ENCODE measurements at regions not wholly inside any gene's neighbourhood (a gene's known extent, or its start where the extent isn't known, plus 50 kb on each side); places are given as distances from the start of the nearest gene placed in this dataset.
"Not testable (repeated sequence)": the region's sequence is repeated elsewhere in the genome, so short reads cannot be mapped to it uniquely, and the experiment has no call there.

DNA sequence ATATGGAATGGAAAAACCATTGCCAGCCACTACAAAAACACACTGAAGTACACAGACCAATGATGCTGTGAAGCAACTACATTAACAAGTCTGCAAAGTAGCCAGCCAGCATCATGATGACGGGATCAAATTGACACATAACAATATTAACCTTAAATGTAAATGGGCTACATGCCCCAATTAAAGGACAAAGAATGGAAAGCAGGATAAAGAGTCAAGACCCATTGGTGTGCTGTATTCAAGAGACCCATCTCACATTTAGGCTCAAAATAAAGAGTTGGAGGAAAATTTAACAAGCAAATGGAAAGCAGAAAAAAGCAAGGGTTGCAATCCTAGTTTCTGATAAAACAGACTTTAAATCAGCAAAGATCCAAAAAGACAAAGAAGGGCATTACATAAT, 188.5 kb upstream of the HAND2 start:
- DNase-seq (ENCODE audit: low read depth, low spot score); H3K36me3 ChIP-seq (ENCODE audit: control insufficient read depth, insufficient read depth, low read length); H3K4me3 ChIP-seq (ENCODE audit: low read length); H3K9me3 ChIP-seq (ENCODE audit: control insufficient read depth, insufficient read depth, low read length); H3K27ac ChIP-seq (ENCODE audit: low read length); H3K27me3 ChIP-seq (ENCODE audit: control insufficient read depth, insufficient read depth, low read length); H3K4me1 ChIP-seq (ENCODE audit: control insufficient read depth, insufficient read depth, low read length): not testable (repeated sequence)
- WGBS (ENCODE audit: insufficient coverage, insufficient read length) = no CpG with 5 or more reads among the region's 1 CpG

- H3K4me3 ChIP-seq (ENCODE audit: low read length) = no peak overlapping the region
- no CpG with 5 or more reads among the region's 10 CpGs for WGBS (ENCODE audit: insufficient coverage, insufficient read length)
- no peak overlapping the region for H3K27ac ChIP-seq (ENCODE audit: low read length)
- DNase-seq (ENCODE audit: low read depth, low spot score) = no peak
- H3K27me3 ChIP-seq (ENCODE audit: control insufficient read depth, insufficient read depth, low read length) = no peaks in the 10 kb centered on the region
- no peaks in the 10 kb centered on the region for H3K36me3 ChIP-seq (ENCODE audit: control insufficient read depth, insufficient read depth, low read length)
- H3K9me3 ChIP-seq (ENCODE audit: control insufficient read depth, insufficient read depth, low read length) = no peaks in the 10 kb centered on the region; the same call in 1 of the 2 replicates
- H3K4me1 ChIP-seq (ENCODE audit: control insufficient read depth, insufficient read depth, low read length) = no peaks in the 10 kb centered on the region
These were observed 187.6 kb upstream of the HAND2 start for GRCh38 chr4:173717581-173717980.

GRCh38 chr4:173714456-173714855, 184.4 kb upstream of the HAND2 start:
- H3K4me1 ChIP-seq (ENCODE audit: control insufficient read depth, insufficient read depth, low read length) = no peaks in the 10 kb centered on the region
- WGBS (ENCODE audit: insufficient coverage, insufficient read length) = 83% methylated on average over 1 of the region's 5 CpGs
- no peak for DNase-seq (ENCODE audit: low read depth, low spot score)

DNA sequence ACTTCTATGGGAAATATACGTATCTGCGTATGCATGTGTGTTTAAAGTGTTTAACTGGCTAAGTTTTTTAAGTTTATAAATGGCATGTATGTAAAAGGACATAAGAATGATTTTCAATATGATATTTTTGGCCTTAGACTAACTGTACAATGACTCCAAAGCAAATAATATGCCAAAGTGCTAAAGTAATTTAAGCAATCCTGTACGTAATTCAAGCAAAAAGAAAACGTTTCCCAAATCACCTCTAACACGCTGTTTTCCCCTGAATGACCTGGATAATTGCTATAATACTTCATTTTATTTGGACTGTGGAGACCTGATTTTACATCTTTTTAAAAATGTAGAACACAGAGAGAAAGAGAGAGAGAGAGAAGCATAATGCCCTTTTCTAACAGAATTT, 183.0 kb upstream of the HAND2 start:
- Histone ChIP-seq H3K4me1 (ENCODE audit: control insufficient read depth, insufficient read depth, low read length) (no peaks in the 10 kb centered on the region), H3K4me3 (ENCODE audit: low read length) (no peak overlapping the region)
- no CpG with 5 or more reads among the region's 5 CpGs for WGBS (ENCODE audit: insufficient coverage, insufficient read length)

More at GRCh38 chr4:173714456-173714855, 184.4 kb upstream of the HAND2 start:
- no peaks in the 10 kb centered on the region for H3K27me3 ChIP-seq (ENCODE audit: control insufficient read depth, insufficient read depth, low read length)
- H3K27ac ChIP-seq (ENCODE audit: low read length) = no peak overlapping the region
- no peaks in the 10 kb centered on the region for H3K36me3 ChIP-seq (ENCODE audit: control insufficient read depth, insufficient read depth, low read length)
- H3K4me3 ChIP-seq (ENCODE audit: low read length) = no peak overlapping the region
- no peaks in the 10 kb centered on the region; the same call in 1 of the 2 replicates for H3K9me3 ChIP-seq (ENCODE audit: control insufficient read depth, insufficient read depth, low read length)

DNA sequence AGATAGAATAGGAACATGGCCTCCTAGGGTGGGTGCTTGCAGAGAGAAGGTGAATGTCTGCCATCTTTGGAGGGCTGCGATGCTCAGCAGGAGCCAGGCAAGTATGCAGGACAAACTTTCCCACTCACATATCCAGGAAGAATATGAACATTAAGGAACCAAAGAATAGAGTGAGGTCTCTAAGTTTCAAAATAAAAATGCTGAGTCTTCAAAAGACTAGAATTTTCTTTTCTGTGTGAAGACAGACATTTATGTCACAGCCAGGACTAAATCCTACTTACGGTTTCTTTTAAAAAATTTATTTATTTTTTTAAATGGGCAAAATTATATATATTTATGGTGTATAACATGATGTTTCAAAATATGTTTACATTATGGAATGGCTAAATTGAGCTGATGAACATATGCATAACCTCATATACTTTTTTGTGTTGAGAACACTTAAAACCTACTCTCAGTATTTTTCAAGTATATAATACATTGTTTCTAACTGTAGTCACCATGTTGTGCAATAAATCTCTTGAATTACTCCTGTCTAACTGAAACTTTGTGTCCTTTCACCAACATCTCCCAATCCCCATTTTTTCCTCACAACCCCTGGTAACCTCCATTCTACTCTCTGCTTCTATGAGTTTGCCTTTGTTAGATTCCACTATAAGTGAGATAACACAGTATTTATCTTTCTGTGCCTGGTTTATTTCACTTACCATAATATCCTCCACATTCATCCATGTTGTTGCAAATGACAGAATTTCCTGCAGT, 177.8 kb upstream of the HAND2 start:
- no peak overlapping the region for H3K4me3 ChIP-seq (ENCODE audit: low read length)
- no peak overlapping the region for H3K27ac ChIP-seq (ENCODE audit: low read length)
- WGBS (ENCODE audit: insufficient coverage, insufficient read length) = no CpG with 5 or more reads among the region's 2 CpGs
- no peaks in the 10 kb centered on the region for H3K9me3 ChIP-seq (ENCODE audit: control insufficient read depth, insufficient read depth, low read length)
- H3K27me3 ChIP-seq (ENCODE audit: control insufficient read depth, insufficient read depth, low read length) = no peaks in the 10 kb centered on the region
- DNase-seq (ENCODE audit: low read depth, low spot score) = no peak
- no peaks in the 10 kb centered on the region for H3K4me1 ChIP-seq (ENCODE audit: control insufficient read depth, insufficient read depth, low read length)
- no peaks in the 10 kb centered on the region for H3K36me3 ChIP-seq (ENCODE audit: control insufficient read depth, insufficient read depth, low read length)

More for the DNA sequence above, 183.0 kb upstream of the HAND2 start:
- H3K9me3 ChIP-seq (ENCODE audit: control insufficient read depth, insufficient read depth, low read length) = no peaks in the 10 kb centered on the region; the same call in 1 of the 2 replicates
- H3K27ac ChIP-seq (ENCODE audit: low read length) = no peak overlapping the region
- no peaks in the 10 kb centered on the region for H3K36me3 ChIP-seq (ENCODE audit: control insufficient read depth, insufficient read depth, low read length)
- H3K27me3 ChIP-seq (ENCODE audit: control insufficient read depth, insufficient read depth, low read length) = no peaks in the 10 kb centered on the region
- DNase-seq (ENCODE audit: low read depth, low spot score) = no peak

DNA sequence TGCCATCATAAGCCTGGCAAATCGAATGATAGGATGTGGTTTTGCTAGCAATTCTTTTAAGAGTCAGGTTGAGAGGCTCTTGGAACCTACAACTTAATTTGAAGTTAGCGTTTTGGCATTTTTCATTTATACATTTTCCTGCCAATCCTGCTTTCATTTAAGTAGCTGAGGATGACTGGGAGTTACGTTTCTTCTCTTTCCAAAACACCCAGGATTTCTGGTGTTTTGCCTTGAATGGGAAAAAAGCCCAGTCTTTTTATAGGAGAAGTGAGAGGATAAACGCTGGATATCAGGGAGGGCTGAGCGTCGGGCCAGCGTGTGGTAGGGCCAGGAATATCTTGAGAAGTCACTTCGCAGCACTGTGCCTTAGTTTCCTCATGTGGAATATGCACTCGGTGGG, 174.2 kb upstream of the HAND2 start:
- Histone ChIP-seq H3K36me3 (ENCODE audit: control insufficient read depth, insufficient read depth, low read length) (no peaks in the 10 kb centered on the region), H3K4me1 (ENCODE audit: control insufficient read depth, insufficient read depth, low read length) (no peaks in the 10 kb centered on the region), H3K27ac (ENCODE audit: low read length) (no peak overlapping the region), H3K4me3 (ENCODE audit: low read length) (no peak overlapping the region), H3K9me3 (ENCODE audit: control insufficient read depth, insufficient read depth, low read length) (no peaks in the 10 kb centered on the region), H3K27me3 (ENCODE audit: control insufficient read depth, insufficient read depth, low read length) (no peaks in the 10 kb centered on the region)
- WGBS (ENCODE audit: insufficient coverage, insufficient read length) = no CpG with 5 or more reads among the region's 9 CpGs
- DNase-seq (ENCODE audit: low read depth, low spot score) = no peak

GRCh38 chr4:173703021-173703420, 173.0 kb upstream of the HAND2 start:
- H3K27ac ChIP-seq (ENCODE audit: low read length) = no peak overlapping the region
- DNase-seq (ENCODE audit: low read depth, low spot score) = no peak
- H3K27me3 ChIP-seq (ENCODE audit: control insufficient read depth, insufficient read depth, low read length) = no peaks in the 10 kb centered on the region
- no peaks in the 10 kb centered on the region for H3K4me1 ChIP-seq (ENCODE audit: control insufficient read depth, insufficient read depth, low read length)
- H3K36me3 ChIP-seq (ENCODE audit: control insufficient read depth, insufficient read depth, low read length) = no peaks in the 10 kb centered on the region
- no peak overlapping the region for H3K4me3 ChIP-seq (ENCODE audit: low read length)
- no CpG with 5 or more reads among the region's 4 CpGs for WGBS (ENCODE audit: insufficient coverage, insufficient read length)
- H3K9me3 ChIP-seq (ENCODE audit: control insufficient read depth, insufficient read depth, low read length) = no peaks in the 10 kb centered on the region

DNA sequence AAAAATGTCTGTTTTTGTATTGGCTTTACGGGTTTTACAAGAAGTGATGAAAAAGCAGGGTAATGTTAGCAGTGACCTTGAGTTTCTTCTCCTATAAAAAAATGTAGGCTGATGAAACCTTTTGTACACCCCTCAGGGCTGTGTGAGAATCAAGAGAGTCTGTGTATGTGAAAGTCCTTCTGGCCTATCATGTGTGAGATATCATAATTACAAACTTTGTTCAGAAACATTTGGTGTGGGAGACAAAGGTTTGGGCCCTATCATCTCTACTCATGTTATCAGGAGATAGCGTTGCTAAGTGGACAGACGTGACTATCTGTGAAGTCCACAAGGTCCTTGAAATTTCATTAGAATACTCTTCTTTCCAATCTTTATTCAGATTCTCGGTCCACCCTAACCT, 170.6 kb upstream of the HAND2 start:
- Histone ChIP-seq H3K4me1 (ENCODE audit: control insufficient read depth, insufficient read depth, low read length) (no peaks in the 10 kb centered on the region), H3K27ac (ENCODE audit: low read length) (no peak overlapping the region), H3K4me3 (ENCODE audit: low read length) (no peak overlapping the region), H3K27me3 (ENCODE audit: control insufficient read depth, insufficient read depth, low read length) (no peaks in the 10 kb centered on the region), H3K36me3 (ENCODE audit: control insufficient read depth, insufficient read depth, low read length) (no peaks in the 10 kb centered on the region), H3K9me3 (ENCODE audit: control insufficient read depth, insufficient read depth, low read length) (no peaks in the 10 kb centered on the region)
- no CpG with 5 or more reads among the region's 4 CpGs for WGBS (ENCODE audit: insufficient coverage, insufficient read length)
- no peak for DNase-seq (ENCODE audit: low read depth, low spot score)

GRCh38 chr4:173699841-173700475, 169.9 kb upstream of the HAND2 start:
- DNase-seq (ENCODE audit: low read depth, low spot score) = no peak
- Histone ChIP-seq H3K4me3 (ENCODE audit: low read length) (no peak overlapping the region), H3K36me3 (ENCODE audit: control insufficient read depth, insufficient read depth, low read length) (no peaks in the 10 kb centered on the region), H3K9me3 (ENCODE audit: control insufficient read depth, insufficient read depth, low read length) (no peaks in the 10 kb centered on the region), H3K27ac (ENCODE audit: low read length) (no peak overlapping the region), H3K27me3 (ENCODE audit: control insufficient read depth, insufficient read depth, low read length) (no peaks in the 10 kb centered on the region), H3K4me1 (ENCODE audit: control insufficient read depth, insufficient read depth, low read length) (no peaks in the 10 kb centered on the region)
- no CpG with 5 or more reads among the region's 2 CpGs for WGBS (ENCODE audit: insufficient coverage, insufficient read length)

DNA sequence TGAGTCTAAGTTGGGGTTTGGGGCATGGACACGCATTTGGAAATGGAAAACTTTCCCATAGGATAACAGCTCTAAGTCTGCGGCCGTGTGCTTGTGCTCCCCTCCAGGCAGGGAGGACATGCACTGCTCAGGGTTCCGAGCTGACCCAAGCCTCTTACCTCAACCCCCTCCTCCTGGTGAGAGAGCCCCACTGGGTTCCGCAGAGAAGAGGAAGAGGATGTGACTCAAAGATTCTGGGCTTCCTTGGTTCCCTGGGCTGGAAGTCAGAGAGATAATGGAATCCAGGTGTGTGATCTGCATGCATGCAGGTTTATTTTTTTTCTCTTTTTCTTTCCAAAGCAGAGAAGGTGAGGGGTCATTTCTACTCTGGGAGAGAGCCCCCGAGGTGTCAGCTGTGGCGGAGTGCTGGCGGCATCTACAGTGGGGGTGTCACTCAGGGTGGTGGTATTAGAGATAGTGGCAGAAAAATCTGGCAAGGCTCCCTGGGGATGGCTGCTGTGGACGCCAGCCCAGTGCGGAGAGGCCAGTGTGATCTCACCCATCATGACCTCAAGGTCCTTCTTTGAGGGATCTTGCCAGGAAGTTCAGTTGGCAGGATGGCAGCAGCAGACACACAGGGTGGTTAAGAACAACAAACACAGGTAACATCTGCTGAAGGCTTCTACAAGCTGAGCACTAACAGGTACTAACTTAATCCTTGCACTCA, 168.7 kb upstream of the HAND2 start:
- H3K36me3 ChIP-seq (ENCODE audit: control insufficient read depth, insufficient read depth, low read length) = no peaks in the 10 kb centered on the region
- no peak for DNase-seq (ENCODE audit: low read depth, low spot score)
- H3K27me3 ChIP-seq (ENCODE audit: control insufficient read depth, insufficient read depth, low read length) = no peaks in the 10 kb centered on the region
- H3K9me3 ChIP-seq (ENCODE audit: control insufficient read depth, insufficient read depth, low read length) = no peaks in the 10 kb centered on the region
- no CpG with 5 or more reads among the region's 10 CpGs for WGBS (ENCODE audit: insufficient coverage, insufficient read length)
- H3K4me1 ChIP-seq (ENCODE audit: control insufficient read depth, insufficient read depth, low read length) = no peaks in the 10 kb centered on the region
- no peak overlapping the region for H3K27ac ChIP-seq (ENCODE audit: low read length)
- H3K4me3 ChIP-seq (ENCODE audit: low read length) = no peak overlapping the region

Measured in iPS DF 6.9 (cell line).